Adrenal gland (tissue), 9 donors: ENCODE measurements at regions not wholly inside any gene's neighbourhood (a gene's known extent, or its start where the extent isn't known, plus 50 kb on each side); places are given as distances from the start of the nearest gene placed in this dataset.

Experiments
- DNase-seq, 7 donors: peaks; one replicate each; pipeline ENCODE4 v3.0.0-alpha.2; 2019 to 2020
- H3K27ac ChIP-seq, 5 donors: fragments of 200-600 bp; sonication (generic) in 4 of 5; 1 replicate in 3 of 5; 2 replicates in 2 of 5; pipeline versions ENCODE4 v1.5.1 to v1.8.0; 2016 to 2020; ENCODE audit warnings: mild to moderate bottlenecking in 1 of 5
- H3K27me3 ChIP-seq: fragments of 200-600 bp; 2 replicates; pipeline ENCODE4 v1.8.0; 2021
- H3K36me3 ChIP-seq, 2 donors: fragments of 200-600 bp; replicated peaks in 1 of 2; 1 replicate in 1 of 2; 2 replicates in 1 of 2; pipeline versions ENCODE4 v1.5.1 to v1.8.0; 2018 to 2022
- H3K4me1 ChIP-seq, 2 donors: fragments of 200-600 bp; replicated peaks in 1 of 2; 1 replicate in 1 of 2; 2 replicates in 1 of 2; pipeline versions ENCODE4 v1.5.1 to v1.8.0; 2018 to 2021
- H3K4me3 ChIP-seq, 4 donors: fragments of 200-600 bp; sonication (generic) in 3 of 4; one replicate each; pipeline ENCODE4 v1.5.1; 2016 to 2018
- H3K9me3 ChIP-seq, 3 donors: fragments of 200-600 bp; sonication (generic) in 1 of 3; replicated peaks in 1 of 3; 1 replicate in 2 of 3; 2 replicates in 1 of 3; pipeline versions ENCODE4 v1.5.1 to v1.8.0; 2016 to 2021
- POLR2A ChIP-seq, 2 donors: fragments of 450-650 bp; IDR thresholded peaks; one replicate each; pipeline ENCODE4 v1.6.1; 2017; ENCODE audit warnings: antibody characterized with exemption in 2 of 2, mild to moderate bottlenecking in 2 of 2, moderate library complexity in 1 of 2
- WGBS, 4 donors: extraction: QIAGEN DNeasy Blood & Tissue Kit in 2 of 4; methylation state at CpG; one replicate each; pipeline versions ENCODE4 v1.1.5 to v1.1.7; 2013 to 2017; 5-methylcytosine and 5-hydroxymethylcytosine counted together
- intact Hi-C, 2 donors: fragments of 100-400 bp; cut with DNase I; formaldehyde crosslinking; loops; one replicate each; pipeline versions ENCODE4 v1.14.1 to v1.15.0; 2022 to 2023
- TF ChIP-seq, protein P1 (sequence below), 6 experiments: fragments of 450-650 bp in 4 of 6; fragments of 200-600 bp in 2 of 6; sonication (generic) in 1 of 6; IDR thresholded peaks; 1 replicate in 5 of 6; 2 replicates in 1 of 6; pipeline versions ENCODE4 v1.5.1 to v1.8.0; 2016 to 2021; ENCODE audit warnings: antibody characterized with exemption in 6 of 6, mild to moderate bottlenecking in 2 of 6, moderate library complexity in 1 of 6
- donor health status: healthy with polysubstance abuse.
- donor health status: Bipolar disorder and iron deficiency.
- donor health status: DM: yes; HTN: yes; CAD: no.
- donor health status: DM: no; HTN: no; CAD: no.
- donor health status: DM: no; HTN: no; CAD: no.

DNA sequence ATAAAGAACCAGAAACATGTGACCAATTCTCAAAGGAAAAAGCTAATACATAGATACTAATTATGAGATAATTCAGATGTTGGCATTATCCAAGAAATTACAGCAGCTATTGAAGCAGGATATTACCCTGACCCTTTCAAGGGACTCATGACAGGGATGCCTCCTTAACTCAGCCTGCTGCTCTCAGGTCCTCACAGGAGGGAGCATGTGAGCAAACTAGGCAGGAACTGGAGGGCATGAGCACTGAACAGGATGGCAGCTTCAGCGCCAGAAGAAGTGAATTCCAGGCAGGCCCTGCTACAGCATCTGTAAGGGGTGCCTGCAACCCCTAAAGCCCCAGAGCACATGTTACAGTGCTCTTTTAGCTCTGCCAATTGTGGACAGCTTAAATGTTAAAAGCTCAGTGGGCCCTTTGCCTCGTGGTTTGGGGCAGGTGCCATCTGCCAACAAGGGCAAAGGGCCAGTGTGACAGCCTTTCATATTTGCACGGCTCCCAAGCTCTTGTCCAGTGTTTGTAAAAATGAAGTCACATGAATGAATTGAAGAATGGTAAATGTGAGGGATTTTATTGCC, 464.7 kb upstream of the COX7C start:
- H3K27ac ChIP-seq = no peak overlapping the region
- 68 to 100% (median 76%) methylated on average over 2 to 3 of the region's 3 CpGs for WGBS, 4 donors
- H3K27me3 ChIP-seq = no peaks in the 10 kb centered on the region
- DNase-seq = no peak
- intact Hi-C loops = no loop called here
- TF ChIP-seq, protein P1, sequence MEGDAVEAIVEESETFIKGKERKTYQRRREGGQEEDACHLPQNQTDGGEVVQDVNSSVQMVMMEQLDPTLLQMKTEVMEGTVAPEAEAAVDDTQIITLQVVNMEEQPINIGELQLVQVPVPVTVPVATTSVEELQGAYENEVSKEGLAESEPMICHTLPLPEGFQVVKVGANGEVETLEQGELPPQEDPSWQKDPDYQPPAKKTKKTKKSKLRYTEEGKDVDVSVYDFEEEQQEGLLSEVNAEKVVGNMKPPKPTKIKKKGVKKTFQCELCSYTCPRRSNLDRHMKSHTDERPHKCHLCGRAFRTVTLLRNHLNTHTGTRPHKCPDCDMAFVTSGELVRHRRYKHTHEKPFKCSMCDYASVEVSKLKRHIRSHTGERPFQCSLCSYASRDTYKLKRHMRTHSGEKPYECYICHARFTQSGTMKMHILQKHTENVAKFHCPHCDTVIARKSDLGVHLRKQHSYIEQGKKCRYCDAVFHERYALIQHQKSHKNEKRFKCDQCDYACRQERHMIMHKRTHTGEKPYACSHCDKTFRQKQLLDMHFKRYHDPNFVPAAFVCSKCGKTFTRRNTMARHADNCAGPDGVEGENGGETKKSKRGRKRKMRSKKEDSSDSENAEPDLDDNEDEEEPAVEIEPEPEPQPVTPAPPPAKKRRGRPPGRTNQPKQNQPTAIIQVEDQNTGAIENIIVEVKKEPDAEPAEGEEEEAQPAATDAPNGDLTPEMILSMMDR (IDR thresholded peaks at IDR 0.05) = no peak
- TF ChIP-seq POLR2A (IDR thresholded peaks at IDR 0.05) = no peak
- no peaks in the 10 kb centered on the region for H3K9me3 ChIP-seq
- H3K4me1 ChIP-seq = no peaks in the 10 kb centered on the region
- no peaks in the 10 kb centered on the region for H3K36me3 ChIP-seq
- no peak overlapping the region for H3K4me3 ChIP-seq

DNA sequence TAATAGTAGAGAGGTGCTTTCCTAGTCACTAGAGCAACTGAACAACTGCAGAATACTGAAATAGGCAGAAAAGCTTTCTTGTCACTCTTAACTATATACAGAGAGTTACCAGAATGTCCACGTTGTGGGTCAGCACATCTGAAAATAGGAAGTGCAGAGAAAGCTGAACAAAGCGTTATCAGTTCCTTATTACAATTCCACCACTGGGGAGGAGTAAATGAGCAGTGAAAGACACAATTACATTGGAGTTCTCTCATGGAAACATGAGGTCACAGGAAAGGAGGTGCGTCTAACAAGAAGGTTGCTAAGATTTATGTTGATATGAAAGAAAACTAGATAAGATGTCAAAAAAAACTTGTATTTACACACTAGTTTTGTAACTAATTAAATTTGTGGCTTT, 461.9 kb upstream of the COX7C start:
- Histone ChIP-seq H3K4me1 (no peaks in the 10 kb centered on the region), H3K9me3 (no peaks in the 10 kb centered on the region), H3K4me3 (no peak overlapping the region), H3K27ac (no peak overlapping the region), H3K36me3 (no peaks in the 10 kb centered on the region), H3K27me3 (no peaks in the 10 kb centered on the region)
- TF ChIP-seq POLR2A (IDR thresholded peaks at IDR 0.05) = no peak
- TF ChIP-seq, protein P1 (IDR thresholded peaks at IDR 0.05) = no peak
- no peak for DNase-seq
- WGBS, 4 donors = 17 to 26% (median 19%) methylated on average over 3 of the region's 3 CpGs
- intact Hi-C loops = no loop called here

DNA sequence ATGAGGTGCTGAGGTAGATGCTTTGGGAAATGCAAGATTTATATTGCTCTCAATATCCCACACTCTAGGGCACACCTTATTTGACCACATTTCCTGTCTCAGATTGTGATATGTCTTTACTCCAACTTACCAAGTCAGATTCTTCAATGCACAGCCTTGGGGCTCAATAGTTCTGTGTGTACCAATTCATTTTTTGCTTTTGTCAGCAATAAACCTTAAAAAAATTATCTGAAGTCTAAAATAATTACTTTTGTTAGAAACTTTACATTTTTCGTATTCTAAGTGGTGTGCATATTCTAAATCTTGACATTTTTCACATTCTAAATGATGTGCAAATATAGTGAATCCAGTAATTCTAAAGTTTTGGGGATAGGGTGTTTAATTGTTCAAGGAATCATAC, 447.5 kb upstream of the COX7C start:
- H3K27ac ChIP-seq = no peak overlapping the region
- H3K36me3 ChIP-seq = no peaks in the 10 kb centered on the region
- 63 to 93% (median 73%) methylated on average over 1 of the region's 1 CpG for WGBS, 4 donors
- intact Hi-C loops = no loop called here
- no peaks in the 10 kb centered on the region for H3K9me3 ChIP-seq
- H3K27me3 ChIP-seq = no peaks in the 10 kb centered on the region
- DNase-seq = no peak
- H3K4me1 ChIP-seq = no peaks in the 10 kb centered on the region
- TF ChIP-seq, protein P1 (IDR thresholded peaks at IDR 0.05) = no peak
- TF ChIP-seq POLR2A (IDR thresholded peaks at IDR 0.05) = no peak
- H3K4me3 ChIP-seq = no peak overlapping the region

DNA sequence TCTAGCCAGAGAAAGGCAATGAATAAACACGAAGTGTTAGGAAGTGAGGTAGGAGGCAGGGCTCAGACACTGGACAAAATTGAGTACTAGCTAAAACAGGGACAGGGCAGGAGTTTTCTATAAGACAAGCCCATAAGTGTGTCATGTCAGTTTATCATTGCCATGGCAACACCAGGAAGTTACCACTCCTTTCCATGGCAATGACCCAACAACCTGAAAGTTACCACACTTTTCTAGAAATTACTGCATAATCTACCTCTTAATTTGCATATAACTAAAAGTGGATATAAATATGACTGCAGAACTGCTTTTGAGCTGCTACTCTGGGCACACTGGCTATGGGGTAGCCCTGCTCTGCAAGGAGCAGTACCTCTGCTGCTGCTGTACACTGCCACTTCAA, 442.5 kb upstream of the COX7C start:
- Histone ChIP-seq H3K4me1 (no peaks in the 10 kb centered on the region), H3K9me3 (no peaks in the 10 kb centered on the region), H3K27ac (no peak overlapping the region), H3K36me3 (no peaks in the 10 kb centered on the region), H3K4me3 (no peak overlapping the region), H3K27me3 (no peaks in the 10 kb centered on the region)
- no peak for TF ChIP-seq POLR2A (IDR thresholded peaks at IDR 0.05)
- TF ChIP-seq, protein P1 (IDR thresholded peaks at IDR 0.05) = no peak
- WGBS, 4 donors = 35 to 65% (median 44%) methylated on average over 1 of the region's 1 CpG
- intact Hi-C loops = no loop called here
- DNase-seq = no peak
